ENCODE measurements at regions not wholly inside any gene's neighbourhood (a gene's known extent, or its start where the extent isn't known, plus 50 kb on each side); places are given as distances from the start of the nearest gene placed in this dataset.
"Not testable (repeated sequence)": the region's sequence is repeated elsewhere in the genome, so short reads cannot be mapped to it uniquely, and the experiment has no call there.

- TF ChIP-seq, protein P1, sequence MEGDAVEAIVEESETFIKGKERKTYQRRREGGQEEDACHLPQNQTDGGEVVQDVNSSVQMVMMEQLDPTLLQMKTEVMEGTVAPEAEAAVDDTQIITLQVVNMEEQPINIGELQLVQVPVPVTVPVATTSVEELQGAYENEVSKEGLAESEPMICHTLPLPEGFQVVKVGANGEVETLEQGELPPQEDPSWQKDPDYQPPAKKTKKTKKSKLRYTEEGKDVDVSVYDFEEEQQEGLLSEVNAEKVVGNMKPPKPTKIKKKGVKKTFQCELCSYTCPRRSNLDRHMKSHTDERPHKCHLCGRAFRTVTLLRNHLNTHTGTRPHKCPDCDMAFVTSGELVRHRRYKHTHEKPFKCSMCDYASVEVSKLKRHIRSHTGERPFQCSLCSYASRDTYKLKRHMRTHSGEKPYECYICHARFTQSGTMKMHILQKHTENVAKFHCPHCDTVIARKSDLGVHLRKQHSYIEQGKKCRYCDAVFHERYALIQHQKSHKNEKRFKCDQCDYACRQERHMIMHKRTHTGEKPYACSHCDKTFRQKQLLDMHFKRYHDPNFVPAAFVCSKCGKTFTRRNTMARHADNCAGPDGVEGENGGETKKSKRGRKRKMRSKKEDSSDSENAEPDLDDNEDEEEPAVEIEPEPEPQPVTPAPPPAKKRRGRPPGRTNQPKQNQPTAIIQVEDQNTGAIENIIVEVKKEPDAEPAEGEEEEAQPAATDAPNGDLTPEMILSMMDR (IDR thresholded peaks at IDR 0.05): not testable (repeated sequence)
- not testable (repeated sequence) for TF ChIP-seq POLR2A (IDR thresholded peaks at IDR 0.05; ENCODE audit: low read depth); POLR2AphosphoS5 (IDR thresholded peaks at IDR 0.05)
Observed at GRCh38 chr5:11392-11791, 80.6 kb upstream of the PLEKHG4B start.
